Omental fat pad (tissue), 3 donors: ENCODE measurements at regions not wholly inside any gene's neighbourhood (a gene's known extent, or its start where the extent isn't known, plus 50 kb on each side); places are given as distances from the start of the nearest gene placed in this dataset.

ENCODE experiments used
- ATAC-seq: fragments of 150-250 bp; one replicate; pipeline ENCODE4 v1.9.1; 2016; ENCODE audit warnings: mild to moderate bottlenecking, moderate library complexity; ENCODE audit not compliant: low FRiP score
- DNase-seq: peaks from one replicate; pipeline ENCODE4 v3.0.0-alpha.2; 2019; ENCODE audit warnings: low spot score
- TF ChIP-seq, protein P1 (sequence below), 3 donors: fragments of 450-650 bp; IDR thresholded peaks; one replicate each; pipeline ENCODE4 v1.5.1; 2016 to 2017; ENCODE audit warnings: antibody characterized with exemption in 3 of 3, mild to moderate bottlenecking in 3 of 3, moderate library complexity in 2 of 3

DNA sequence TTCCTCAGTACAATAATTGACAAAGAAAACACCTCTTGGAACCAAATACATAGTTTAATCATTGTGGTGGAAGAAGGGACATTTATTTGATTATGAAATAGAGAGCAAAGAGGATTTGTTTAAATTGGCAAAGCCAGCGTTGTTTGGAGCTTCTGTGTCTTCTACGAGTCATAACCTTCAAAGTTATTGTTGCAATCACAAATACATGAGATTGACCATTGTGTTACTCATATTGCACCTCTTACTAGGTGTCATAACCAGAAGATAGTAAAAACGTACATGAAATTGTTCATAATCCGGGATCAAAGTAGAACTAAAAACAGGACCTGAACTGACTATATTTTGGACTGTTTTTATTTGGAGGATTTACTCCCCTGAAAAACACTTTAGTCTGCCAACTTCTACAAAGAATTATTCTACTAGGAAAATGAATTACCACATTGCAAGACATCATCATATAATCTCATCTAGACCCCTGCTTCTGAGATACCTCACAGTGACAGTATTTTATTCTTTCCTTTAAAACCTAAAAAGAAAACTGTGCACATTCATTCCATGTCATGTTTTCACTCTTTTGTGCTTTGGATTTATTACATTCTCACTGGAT lies 151.7 kb upstream of the KLF7 start:
- DNase-seq (no peak), ATAC-seq (no peak)
- TF ChIP-seq, protein P1, sequence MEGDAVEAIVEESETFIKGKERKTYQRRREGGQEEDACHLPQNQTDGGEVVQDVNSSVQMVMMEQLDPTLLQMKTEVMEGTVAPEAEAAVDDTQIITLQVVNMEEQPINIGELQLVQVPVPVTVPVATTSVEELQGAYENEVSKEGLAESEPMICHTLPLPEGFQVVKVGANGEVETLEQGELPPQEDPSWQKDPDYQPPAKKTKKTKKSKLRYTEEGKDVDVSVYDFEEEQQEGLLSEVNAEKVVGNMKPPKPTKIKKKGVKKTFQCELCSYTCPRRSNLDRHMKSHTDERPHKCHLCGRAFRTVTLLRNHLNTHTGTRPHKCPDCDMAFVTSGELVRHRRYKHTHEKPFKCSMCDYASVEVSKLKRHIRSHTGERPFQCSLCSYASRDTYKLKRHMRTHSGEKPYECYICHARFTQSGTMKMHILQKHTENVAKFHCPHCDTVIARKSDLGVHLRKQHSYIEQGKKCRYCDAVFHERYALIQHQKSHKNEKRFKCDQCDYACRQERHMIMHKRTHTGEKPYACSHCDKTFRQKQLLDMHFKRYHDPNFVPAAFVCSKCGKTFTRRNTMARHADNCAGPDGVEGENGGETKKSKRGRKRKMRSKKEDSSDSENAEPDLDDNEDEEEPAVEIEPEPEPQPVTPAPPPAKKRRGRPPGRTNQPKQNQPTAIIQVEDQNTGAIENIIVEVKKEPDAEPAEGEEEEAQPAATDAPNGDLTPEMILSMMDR (IDR thresholded peaks at IDR 0.05): no peak

- ATAC-seq (no peak), DNase-seq (no peak)
- TF ChIP-seq, protein P1 (IDR thresholded peaks at IDR 0.05): no peak
Observed at GRCh38 chr2:207318181-207318628, 152.5 kb upstream of the KLF7 start.

DNA sequence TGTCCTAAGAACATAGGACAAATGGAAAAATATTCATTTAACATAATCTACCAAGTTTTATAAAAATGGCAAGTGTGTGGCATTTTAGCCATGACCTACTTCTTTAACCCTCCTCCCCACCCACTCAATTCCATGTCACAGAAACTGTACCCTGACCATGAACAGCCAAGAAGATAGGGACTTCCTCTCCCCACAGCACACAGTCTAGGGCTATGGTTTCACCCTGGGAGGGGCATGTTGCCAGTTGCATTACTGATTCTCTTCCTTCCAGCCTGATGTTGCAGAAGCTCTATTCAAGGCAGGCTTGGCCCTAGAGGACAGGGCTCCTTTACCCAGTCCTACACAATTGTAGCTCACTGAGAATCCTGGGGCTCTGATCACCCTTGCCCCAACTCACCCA lies 153.6 kb upstream of the KLF7 start:
- ATAC-seq (no peak), DNase-seq (no peak)
- TF ChIP-seq, protein P1 (IDR thresholded peaks at IDR 0.05): no peak

GRCh38 chr2:207320381-207321159 lies 154.8 kb upstream of the KLF7 start:
- TF ChIP-seq, protein P1 (IDR thresholded peaks at IDR 0.05): no peak
- DNase-seq (no peak), ATAC-seq (no peak)

DNA sequence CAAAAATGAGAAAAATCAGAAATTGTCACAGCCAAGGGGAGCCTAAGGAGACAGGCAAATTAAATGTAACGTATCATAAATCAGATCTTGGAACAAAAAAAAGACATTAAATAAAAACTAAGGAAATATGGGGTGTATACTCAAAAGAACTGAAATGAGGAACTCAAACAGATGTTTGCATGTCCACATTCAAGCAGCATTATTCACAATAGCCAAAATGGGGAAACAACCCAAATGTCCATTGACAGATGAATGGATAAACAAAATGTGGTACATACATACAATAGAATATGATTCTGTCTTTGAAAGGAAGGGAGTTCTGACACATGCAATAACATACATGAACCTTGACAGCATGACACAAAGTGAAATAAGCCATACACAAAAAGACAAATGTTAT lies 155.8 kb upstream of the KLF7 start:
- TF ChIP-seq, protein P1 (IDR thresholded peaks at IDR 0.05): no peak
- no peak for DNase-seq
- no peak for ATAC-seq

DNA sequence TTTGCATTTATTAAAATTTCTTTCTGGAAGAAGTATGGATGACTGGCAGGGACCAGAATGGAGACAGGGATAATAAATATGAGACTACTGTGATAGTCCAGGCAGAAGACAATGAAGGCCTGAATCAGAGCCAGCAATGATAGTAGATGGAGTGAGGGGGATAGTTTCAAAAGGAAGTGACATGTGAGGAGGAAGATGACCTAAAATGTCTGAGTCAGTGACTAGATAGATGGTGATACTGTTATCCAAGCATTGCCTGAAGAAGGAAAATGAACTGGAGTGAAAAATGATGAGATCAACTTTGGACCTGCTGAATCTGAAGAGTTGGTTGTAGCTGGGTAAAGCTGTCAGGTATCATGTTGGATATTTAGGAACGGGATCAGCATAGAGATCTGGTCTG lies 158.3 kb upstream of the KLF7 start:
- TF ChIP-seq, protein P1 (IDR thresholded peaks at IDR 0.05): no peak
- ATAC-seq (no peak), DNase-seq (no peak)

GRCh38 chr2:207327513-207327912 lies 161.8 kb upstream of the KLF7 start:
- ATAC-seq: no peak
- TF ChIP-seq, protein P1 (IDR thresholded peaks at IDR 0.05): no peak
- no peak for DNase-seq
